Endothelial cell (in vitro differentiated cells): ENCODE measurements at regions not wholly inside any gene's neighbourhood (a gene's known extent, or its start where the extent isn't known, plus 50 kb on each side); places are given as distances from the start of the nearest gene placed in this dataset.
A peak's percentile ranks its signal among the peaks of the same experiment; 100 is the strongest.

ENCODE experiments used
- DNase-seq: peaks from one replicate; pipeline ENCODE4 v3.0.0; 2021; ENCODE audit warnings: low spot score
- H3K27ac Mint-ChIP-seq: one replicate; pipeline ENCODE4 v1.8.0; 2021; ENCODE audit warnings: mixed read lengths, inconsistent platforms; ENCODE audit not compliant: unreplicated experiment
- H3K27me3 Mint-ChIP-seq: one replicate; pipeline ENCODE4 v1.8.0; 2021; ENCODE audit warnings: mild to moderate bottlenecking, moderate library complexity, mixed read lengths, inconsistent platforms; ENCODE audit not compliant: unreplicated experiment
- H3K36me3 Mint-ChIP-seq: one replicate; pipeline ENCODE4 v1.8.0; 2021; ENCODE audit warnings: mild to moderate bottlenecking, low read depth, mixed read lengths, inconsistent platforms; ENCODE audit not compliant: unreplicated experiment
- H3K4me1 Mint-ChIP-seq: one replicate; pipeline ENCODE4 v1.8.0; 2021; ENCODE audit warnings: mild to moderate bottlenecking, mixed read lengths, inconsistent platforms; ENCODE audit not compliant: unreplicated experiment
- H3K4me3 Mint-ChIP-seq: one replicate; pipeline ENCODE4 v1.8.0; 2021; ENCODE audit warnings: mild to moderate bottlenecking, mixed read lengths, inconsistent platforms; ENCODE audit not compliant: unreplicated experiment
- H3K9me3 Mint-ChIP-seq: one replicate; pipeline ENCODE4 v1.8.0; 2021; ENCODE audit warnings: mixed read lengths, inconsistent platforms; ENCODE audit not compliant: unreplicated experiment
- CTCF ChIP-seq: fragments of 200-600 bp; sonication (generic); IDR thresholded peaks from one replicate; pipeline ENCODE4 v1.5.0; 2021; ENCODE audit warnings: antibody characterized with exemption; ENCODE audit not compliant: unreplicated experiment

- DNase-seq: no peak
These were observed 199.0 kb downstream of the EXOC5 start for GRCh38 chr14:57069702-57070101.

GRCh38 chr14:57068511-57068910 is 200.2 kb downstream of the EXOC5 start:
- Mint-ChIP-seq H3K4me3 (no peak overlapping the region), H3K27ac (no peak overlapping the region), H3K36me3 (no peaks in the 10 kb centered on the region), H3K9me3 (no peaks in the 10 kb centered on the region), H3K4me1 (peaks cover 5% of the 10 kb centered on the region), H3K27me3 (no peaks in the 10 kb centered on the region)
- no peak for DNase-seq
- TF ChIP-seq CTCF: no peak

More at GRCh38 chr14:57069702-57070101, 199.0 kb downstream of the EXOC5 start:
- no peak for TF ChIP-seq CTCF
- Mint-ChIP-seq H3K9me3 (no peaks in the 10 kb centered on the region), H3K27ac (no peak overlapping the region), H3K4me1 (peaks cover 6% of the 10 kb centered on the region), H3K36me3 (no peaks in the 10 kb centered on the region), H3K27me3 (no peaks in the 10 kb centered on the region), H3K4me3 (no peak overlapping the region)

- H3K4me1 Mint-ChIP-seq: peaks cover 3% of the 10 kb centered on the region
- H3K27ac Mint-ChIP-seq: no peak overlapping the region
- no peaks in the 10 kb centered on the region for H3K9me3 Mint-ChIP-seq
- no peaks in the 10 kb centered on the region for H3K36me3 Mint-ChIP-seq
- no peak overlapping the region for H3K4me3 Mint-ChIP-seq
- TF ChIP-seq CTCF: peak; percentile 41
- DNase-seq: peak; percentile 78
- no peaks in the 10 kb centered on the region for H3K27me3 Mint-ChIP-seq
These were observed 201.7 kb downstream of the EXOC5 start for GRCh38 chr14:57066887-57067513.

GRCh38 chr14:57066463-57066862 is 202.2 kb downstream of the EXOC5 start:
- Mint-ChIP-seq H3K4me3 (no peak overlapping the region), H3K36me3 (no peaks in the 10 kb centered on the region), H3K27ac (no peak overlapping the region), H3K4me1 (peaks cover 3% of the 10 kb centered on the region), H3K27me3 (no peaks in the 10 kb centered on the region), H3K9me3 (no peaks in the 10 kb centered on the region)
- DNase-seq: no peak
- TF ChIP-seq CTCF: no peak

GRCh38 chr14:57061009-57061711 is 207.5 kb downstream of the EXOC5 start:
- Mint-ChIP-seq H3K27me3 (peaks cover 2% of the 10 kb centered on the region), H3K9me3 (no peaks in the 10 kb centered on the region), H3K36me3 (peaks cover 3% of the 10 kb centered on the region), H3K4me3 (no peak overlapping the region), H3K27ac (no peak overlapping the region), H3K4me1 (peaks cover 20% of the 10 kb centered on the region)
- no peak for TF ChIP-seq CTCF
- no peak for DNase-seq
